Myocyte (in vitro differentiated cells): ENCODE measurements at regions not wholly inside any gene's neighbourhood (a gene's known extent, or its start where the extent isn't known, plus 50 kb on each side); places are given as distances from the start of the nearest gene placed in this dataset.

Experiments
- DNase-seq: peaks from one replicate; pipeline ENCODE4 v3.0.0-alpha.2; 2012; ENCODE audit warnings: low read depth

GRCh38 chr12:13843841-13844240 is 137.6 kb downstream of the GRIN2B start:
- no peak for DNase-seq

DNA sequence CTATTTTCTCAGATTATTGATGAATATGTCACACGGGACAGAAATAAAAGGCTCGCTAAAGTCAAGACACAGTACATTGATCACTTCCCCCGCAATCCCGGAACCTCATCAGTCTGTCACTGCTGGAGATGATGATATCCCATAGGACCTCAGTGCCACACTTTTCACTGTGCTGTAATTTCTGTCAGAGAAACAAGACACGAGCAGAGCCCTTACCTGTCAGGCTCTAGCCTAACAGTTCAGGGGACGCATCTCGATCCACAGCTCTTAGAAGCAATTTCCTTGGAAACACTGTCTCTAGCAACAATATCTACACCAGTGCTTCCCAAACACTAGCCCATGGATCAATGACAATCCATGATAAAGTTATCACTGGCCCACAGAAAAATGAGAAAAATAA is 140.0 kb downstream of the GRIN2B start:
- DNase-seq: no peak

- no peak for DNase-seq
Observed at GRCh38 chr12:13839365-13840336, 141.8 kb downstream of the GRIN2B start.

DNA sequence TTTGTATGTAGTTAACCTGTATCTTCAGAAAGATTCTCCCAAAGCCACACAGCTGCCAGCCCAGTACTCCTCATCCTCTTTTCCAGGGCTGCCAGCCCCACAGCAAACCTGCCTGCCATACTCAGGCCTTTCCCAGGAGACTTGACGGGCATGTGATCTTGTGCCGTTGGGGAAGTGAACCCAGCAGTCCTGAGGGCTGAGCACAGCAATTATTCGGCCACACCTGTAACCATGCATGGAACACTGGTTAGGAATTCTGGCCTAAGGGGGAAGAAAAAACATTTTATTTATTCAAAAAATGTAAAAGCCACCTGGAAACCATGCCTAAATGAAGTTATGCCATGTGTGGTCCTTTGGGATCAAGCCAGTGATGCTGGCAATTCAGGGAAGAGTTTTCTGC is 145.3 kb downstream of the GRIN2B start:
- DNase-seq: no peak

GRCh38 chr12:13835652-13836051 is 145.8 kb downstream of the GRIN2B start:
- DNase-seq: no peak

DNA sequence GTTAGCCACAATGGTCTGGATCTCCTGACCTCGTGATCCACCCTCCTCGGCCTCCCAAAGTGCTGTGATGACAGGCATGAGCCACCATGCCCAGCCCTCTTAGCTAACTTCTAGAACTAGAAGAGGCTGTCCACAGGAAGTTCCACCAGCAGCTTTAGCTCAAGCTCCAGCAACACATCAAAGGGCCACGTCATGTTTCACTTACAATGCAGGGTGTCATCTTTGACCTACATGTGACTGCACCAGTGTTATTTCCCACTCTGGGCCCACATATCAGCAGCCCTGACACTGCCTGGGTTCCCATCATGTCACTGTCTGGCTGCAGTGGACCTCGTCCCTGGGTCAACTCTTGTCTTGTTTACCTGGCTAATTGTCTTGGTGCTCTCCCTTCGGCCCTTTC is 147.2 kb downstream of the GRIN2B start:
- no peak for DNase-seq

DNA sequence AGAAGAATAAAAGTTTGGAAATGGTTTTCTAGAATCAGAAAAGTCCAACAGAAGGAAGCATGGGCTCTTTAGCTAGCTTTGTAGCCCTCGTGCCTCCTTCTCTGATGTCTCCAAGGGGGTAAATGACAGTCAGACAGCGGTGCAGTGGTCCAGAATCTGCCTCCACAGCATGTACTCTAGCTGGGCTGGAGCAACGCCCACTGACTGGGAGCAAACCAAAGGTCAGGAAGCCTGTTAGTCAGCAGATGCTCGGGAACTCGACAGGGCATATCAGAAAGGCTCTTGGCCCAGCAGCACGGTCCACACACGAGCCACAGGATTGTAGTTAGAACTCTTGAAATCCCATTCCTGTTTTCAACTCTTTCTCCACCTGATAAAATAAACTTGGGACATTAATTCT is 164.3 kb downstream of the GRIN2B start:
- DNase-seq: no peak

GRCh38 chr12:13816394-13816793 is 165.0 kb downstream of the GRIN2B start:
- DNase-seq: no peak

DNA sequence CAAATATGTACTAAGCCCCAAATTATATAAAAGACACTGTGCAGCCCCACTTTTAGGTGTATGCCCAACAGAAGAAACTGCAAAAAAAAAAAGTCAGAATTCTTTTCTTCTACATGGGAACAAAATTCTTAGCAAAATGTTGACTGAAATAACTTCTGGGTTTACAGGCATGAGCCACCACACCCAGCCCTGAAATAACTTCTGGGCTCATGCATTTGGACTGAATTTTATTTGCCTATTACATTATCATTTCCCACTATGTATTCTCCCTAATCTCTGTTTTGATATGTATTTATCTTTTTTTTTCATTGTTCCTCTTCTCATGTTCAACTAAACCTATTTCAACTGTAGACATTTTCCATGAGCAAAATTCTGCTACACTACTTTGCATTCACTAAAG is 169.2 kb downstream of the GRIN2B start:
- DNase-seq: no peak

- no peak for DNase-seq
Observed at GRCh38 chr12:13811061-13811460, 170.3 kb downstream of the GRIN2B start.

DNA sequence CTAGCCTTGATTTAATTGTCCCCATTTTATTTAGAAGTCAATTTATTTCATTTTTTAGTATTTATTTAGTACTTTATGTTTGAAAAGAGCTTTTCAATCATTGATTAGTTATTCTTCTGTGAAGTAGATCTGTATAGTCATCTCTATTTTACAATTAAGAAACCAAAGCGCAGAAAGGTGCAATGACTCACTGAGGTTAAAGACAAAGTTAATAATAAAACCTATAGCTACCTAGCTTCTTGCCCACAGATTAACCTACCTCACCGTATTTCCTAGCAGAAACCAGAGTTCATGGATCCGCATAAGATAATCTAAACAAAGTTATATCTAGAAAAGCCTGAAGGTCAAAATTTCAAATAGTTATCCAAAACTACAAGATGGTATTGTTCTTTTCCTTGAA is 176.4 kb downstream of the GRIN2B start:
- no peak for DNase-seq

- DNase-seq: no peak
Observed at GRCh38 chr12:13801543-13801942, 179.9 kb downstream of the GRIN2B start.

DNA sequence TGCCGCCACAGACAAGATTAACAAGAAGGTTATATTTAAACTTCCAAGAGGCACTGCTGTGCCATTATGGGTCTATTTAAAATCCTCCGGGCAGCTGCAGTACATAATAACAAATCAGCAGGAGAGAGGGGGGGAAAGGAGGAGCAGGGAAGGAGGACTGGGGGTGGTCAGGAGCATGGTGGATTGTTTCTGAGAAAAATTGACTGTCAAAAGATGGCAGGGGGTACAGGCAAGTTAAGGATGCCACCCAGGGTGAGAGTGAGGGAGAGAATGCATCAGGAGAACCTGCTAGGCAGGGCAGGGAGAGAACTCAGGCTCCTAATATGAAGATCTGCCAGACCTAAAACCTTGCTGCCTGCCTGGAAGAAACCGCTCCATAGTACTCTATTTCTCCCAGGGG is 181.8 kb downstream of the GRIN2B start:
- no peak for DNase-seq

DNA sequence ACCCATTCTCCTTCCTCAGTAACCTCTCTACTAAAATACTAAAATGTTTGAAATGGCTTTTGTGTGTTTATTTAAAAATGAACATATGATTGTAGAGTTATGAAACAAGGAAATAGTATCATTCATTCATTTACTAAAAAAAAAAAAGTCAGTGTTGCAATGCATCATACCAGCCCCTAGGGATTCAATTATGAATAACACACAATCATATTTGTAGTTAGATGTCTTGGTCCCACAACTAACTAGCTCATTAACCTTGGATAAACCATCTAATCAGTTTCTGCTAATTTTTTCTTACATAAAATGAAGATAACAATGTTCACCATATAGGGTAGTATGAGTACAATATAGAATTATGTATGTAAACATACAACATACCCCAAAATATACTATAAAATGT is 183.2 kb downstream of the GRIN2B start:
- DNase-seq: no peak

DNA sequence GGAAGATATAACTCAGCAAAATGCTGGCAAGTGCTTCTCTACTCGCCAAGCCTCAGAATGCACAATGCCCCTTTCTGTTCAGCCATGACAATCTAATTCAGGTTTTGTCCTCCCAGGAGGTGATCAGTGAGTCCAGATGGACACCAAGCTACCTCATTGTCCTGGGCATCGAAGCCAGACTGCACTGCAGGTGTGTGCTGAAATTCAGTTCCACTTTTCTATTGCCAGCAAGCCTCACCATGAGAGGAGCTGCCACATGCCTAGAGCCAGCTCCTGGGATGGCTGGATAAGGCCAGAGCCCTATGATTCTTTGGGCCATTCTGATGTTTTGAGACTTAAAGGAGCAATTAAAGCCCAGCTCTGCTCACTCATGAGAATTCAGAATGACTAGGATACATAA is 186.7 kb downstream of the GRIN2B start:
- DNase-seq: no peak

DNA sequence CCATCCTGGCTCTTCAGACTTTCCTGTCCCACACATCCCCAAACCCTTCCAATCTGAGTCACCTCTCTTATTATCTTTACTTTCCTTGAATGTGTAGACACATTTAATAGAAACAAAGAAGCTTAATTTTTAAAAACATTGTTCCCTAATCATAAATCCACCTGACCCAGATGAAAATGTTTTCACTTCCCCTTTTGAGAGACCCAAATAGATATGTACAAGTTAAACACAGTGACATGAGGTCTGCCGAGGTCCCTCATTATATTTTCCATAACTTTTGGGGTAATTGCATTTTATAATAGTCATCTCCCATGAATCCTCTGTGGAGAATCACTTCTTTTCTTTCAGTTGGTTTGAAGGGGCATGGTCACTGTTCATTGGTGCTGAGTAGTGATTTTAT is 191.1 kb downstream of the GRIN2B start:
- no peak for DNase-seq

- no peak for DNase-seq
Observed at GRCh38 chr12:13788626-13789025, 192.8 kb downstream of the GRIN2B start.

DNA sequence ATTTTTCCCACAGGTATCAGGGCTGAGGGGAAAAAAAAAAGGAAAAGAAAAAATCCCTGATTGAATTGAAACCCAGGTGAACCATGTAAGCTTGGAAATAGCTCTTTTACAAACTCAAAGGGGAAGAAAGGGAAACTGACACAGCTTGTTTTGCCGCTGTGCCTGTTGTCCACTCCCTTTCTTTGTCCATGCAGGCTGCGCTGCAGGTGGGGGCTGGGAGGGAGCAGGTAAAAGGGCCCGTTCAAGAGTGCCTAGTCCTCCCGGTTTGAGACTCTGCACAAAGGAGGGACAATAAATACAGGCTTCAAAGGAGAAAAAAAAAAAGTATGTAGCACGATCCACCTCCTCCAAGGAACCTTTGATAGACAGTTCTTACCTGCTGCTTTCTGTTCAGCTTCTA is 194.8 kb downstream of the GRIN2B start:
- DNase-seq: no peak

GRCh38 chr12:13784504-13784903 is 196.9 kb downstream of the GRIN2B start:
- DNase-seq: peak; percentile 5

DNA sequence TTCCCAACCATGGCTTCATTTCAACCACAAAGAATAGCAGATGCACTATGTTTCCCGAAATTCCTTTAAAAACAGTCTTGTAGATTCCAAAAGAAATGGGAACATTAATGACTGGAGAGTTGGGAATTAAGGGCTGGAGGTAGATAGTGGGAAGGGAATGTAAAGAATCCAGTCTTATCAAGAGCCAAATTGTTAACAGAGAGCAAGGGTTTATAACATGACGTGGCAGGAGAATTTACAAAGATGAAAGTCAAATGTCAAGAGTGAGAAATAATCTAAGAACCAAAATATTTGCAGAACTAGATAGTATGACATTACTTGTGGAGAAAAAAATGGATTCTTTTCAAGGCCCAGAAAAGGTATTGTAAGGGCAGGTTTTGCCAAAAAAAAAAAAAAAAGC is 200.9 kb downstream of the GRIN2B start:
- DNase-seq: no peak

DNA sequence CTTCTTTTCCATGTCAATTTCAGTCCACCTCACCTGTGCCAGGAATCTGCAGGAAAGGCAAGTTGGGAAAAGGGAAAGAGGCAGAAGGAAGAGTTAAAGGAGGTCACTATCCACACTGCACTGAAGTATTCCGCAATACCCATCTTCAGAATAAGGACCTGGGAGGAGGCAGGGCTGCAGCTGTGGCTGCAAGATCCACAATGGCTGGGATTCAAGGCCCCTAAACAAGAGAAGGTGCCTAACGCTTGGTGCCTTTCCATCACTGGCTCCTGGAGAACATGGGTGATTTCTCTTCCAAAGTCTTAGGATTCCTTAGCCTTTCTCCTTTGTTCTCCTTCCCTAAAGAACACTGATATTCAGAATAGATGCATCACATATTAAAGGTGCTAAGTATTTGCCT is 204.0 kb downstream of the GRIN2B start:
- DNase-seq: no peak

DNA sequence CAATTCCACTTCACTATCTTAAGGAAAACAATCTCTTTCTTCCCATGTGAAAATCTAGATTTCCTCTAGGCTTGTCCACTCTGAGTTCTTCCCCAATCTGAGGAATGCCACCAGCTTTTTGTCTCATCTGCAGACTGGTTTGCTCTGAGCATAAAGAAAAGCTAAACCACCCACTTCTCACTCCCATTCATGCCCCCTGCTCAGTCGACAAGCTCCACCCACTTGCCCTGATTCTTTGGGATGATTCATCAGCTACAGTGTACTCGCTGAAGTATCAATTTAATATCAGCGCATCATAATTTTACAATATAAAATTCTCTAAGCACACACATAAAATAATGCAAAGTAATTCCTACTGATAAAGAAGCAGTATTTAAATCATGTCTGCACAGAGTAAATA is 209.1 kb downstream of the GRIN2B start:
- no peak for DNase-seq

- no peak for DNase-seq
Observed at GRCh38 chr12:13770576-13770975, 210.8 kb downstream of the GRIN2B start.
